IMR-90 (cell line): ENCODE measurements at regions not wholly inside any gene's neighbourhood (a gene's known extent, or its start where the extent isn't known, plus 50 kb on each side); places are given as distances from the start of the nearest gene placed in this dataset.

Experiments used
- ATAC-seq: fragments of 200-7000 bp; cut with Tn5 transposase; 2 replicates; pipeline ENCODE4 v1.9.1; 2020; ENCODE audit warnings: low read depth, mild to moderate bottlenecking, moderate library complexity
- BruUV-seq: library from RNA; stranded (reverse); fragments of 400-500 nt; replicated peaks from 2 replicates; lab custom pipeline; 2021; lab: Mats Ljungman, UMichigan
- CTCF ChIA-PET: fragments of 300-600 bp; formaldehyde crosslinking; extraction: SDS; loops from one replicate; lab custom pipeline; 2021; ENCODE audit warnings: antibody characterized with exemption; lab: Yijun Ruan, JAX
- POLR2A ChIA-PET: fragments of 300-600 bp; sonication (Branson Sonifier 250); formaldehyde crosslinking; loops from one replicate; lab custom pipeline; 2022; ENCODE audit warnings: antibody characterized with exemption; ENCODE audit not compliant: unreplicated experiment; lab: Charles Lee
- DNase-seq: peaks from one replicate; pipeline ENCODE4 v3.0.0; 2013
- H2AFZ ChIP-seq: replicated peaks from 2 replicates; pipeline ENCODE3; 2013; ENCODE audit warnings: low read length, mild to moderate bottlenecking; ENCODE audit not compliant: poor library complexity
- H2AK5ac ChIP-seq: 2 replicates; pipeline ENCODE4 v1.6.1; 2013; ENCODE audit warnings: low read depth, low read length, inconsistent platforms
- H2AK9ac ChIP-seq: replicated peaks from 2 replicates; pipeline ENCODE3; 2013; ENCODE audit warnings: mild to moderate bottlenecking, low read depth, low read length, moderate library complexity; ENCODE audit not compliant: poor library complexity
- H2BK120ac ChIP-seq: 2 replicates; pipeline ENCODE4 v1.6.1; 2013; ENCODE audit warnings: low read depth, low read length, inconsistent platforms
- H2BK15ac ChIP-seq: 3 replicates; pipeline ENCODE4 v1.6.1; 2013; ENCODE audit warnings: low read depth, low read length, inconsistent platforms
- H2BK20ac ChIP-seq: 2 replicates; pipeline ENCODE4 v1.6.1; 2013; ENCODE audit warnings: low read depth, mild to moderate bottlenecking, inconsistent platforms, low read length, moderate library complexity
- H2BK5ac ChIP-seq: 2 replicates; pipeline ENCODE4 v1.6.1; 2013; ENCODE audit warnings: mild to moderate bottlenecking, low read depth, low read length, inconsistent platforms; ENCODE audit not compliant: poor library complexity, severe bottlenecking
- H3K14ac ChIP-seq: replicated peaks from 2 replicates; pipeline ENCODE4 v1.6.1; 2013; ENCODE audit warnings: low read depth, low read length, inconsistent platforms
- H3K18ac ChIP-seq: 2 replicates; pipeline ENCODE4 v1.6.1; 2013; ENCODE audit warnings: low read depth, low read length, control low read depth
- H3K23ac ChIP-seq: 2 replicates; pipeline ENCODE4 v1.6.1; 2013; ENCODE audit warnings: low read depth, low read length, inconsistent platforms
- H3K27ac ChIP-seq: 2 replicates; pipeline ENCODE4 v1.5.1; 2013; ENCODE audit warnings: mild to moderate bottlenecking, control low read depth, low read length; ENCODE audit not compliant: insufficient read depth
- H3K27me3 ChIP-seq: 2 replicates; pipeline ENCODE4 v1.6.1; 2013; ENCODE audit warnings: low read length; ENCODE audit not compliant: control insufficient read depth, insufficient read depth
- H3K36me3 ChIP-seq: 2 replicates; pipeline ENCODE4 v1.6.1; 2013; ENCODE audit warnings: low read length, mixed read lengths; ENCODE audit not compliant: control insufficient read depth, insufficient read depth
- H3K4ac ChIP-seq: 2 replicates; pipeline ENCODE4 v1.6.1; 2013; ENCODE audit warnings: low read depth, low read length, inconsistent platforms
- H3K4me1 ChIP-seq: 2 replicates; pipeline ENCODE4 v1.6.1; 2013; ENCODE audit warnings: low read length, mixed read lengths; ENCODE audit not compliant: control insufficient read depth, insufficient read depth
- H3K4me2 ChIP-seq: 2 replicates; pipeline ENCODE4 v1.6.1; 2013; ENCODE audit warnings: low read depth, mild to moderate bottlenecking, control low read depth, low read length, moderate library complexity
- H3K4me3 ChIP-seq: 2 replicates; pipeline ENCODE4 v1.5.1; 2013; ENCODE audit warnings: low read depth, mild to moderate bottlenecking, control low read depth, low read length, moderate library complexity; ENCODE audit not compliant: insufficient read depth
- H3K56ac ChIP-seq: 2 replicates; pipeline ENCODE4 v1.6.1; 2013; ENCODE audit warnings: low read length, inconsistent platforms; ENCODE audit not compliant: insufficient read depth; ENCODE audit errors: extremely low read depth
- H3K79me1 ChIP-seq, 2 experiments: 2 replicates each; pipeline ENCODE4 v1.6.1; 2013; ENCODE audit warnings: low read length in 2 of 2, inconsistent platforms in 1 of 2, low read depth in 1 of 2
- H3K9ac ChIP-seq: 2 replicates; pipeline ENCODE4 v1.6.1; 2013; ENCODE audit warnings: low read depth, low read length, control low read depth
- H3K9me1 ChIP-seq: 2 replicates; pipeline ENCODE4 v1.6.1; 2013; ENCODE audit warnings: low read length, inconsistent platforms; ENCODE audit not compliant: insufficient read depth
- H3K9me3 ChIP-seq: 2 replicates; pipeline ENCODE4 v1.6.1; 2013; ENCODE audit warnings: low read length; ENCODE audit not compliant: control insufficient read depth, insufficient read depth
- H4K20me1 ChIP-seq: 2 replicates; pipeline ENCODE4 v1.6.1; 2013; ENCODE audit warnings: low read length, inconsistent platforms; ENCODE audit not compliant: insufficient read depth
- H4K5ac ChIP-seq: 2 replicates; pipeline ENCODE4 v1.6.1; 2013; ENCODE audit warnings: mild to moderate bottlenecking, low read depth, low read length, control low read depth
- H4K8ac ChIP-seq, 2 experiments: 2 replicates each; pipeline ENCODE4 v1.6.1; 2013; ENCODE audit warnings: low read depth in 2 of 2, low read length in 2 of 2, control low read depth in 1 of 2, inconsistent platforms in 1 of 2
- H4K91ac ChIP-seq: 2 replicates; pipeline ENCODE4 v1.6.1; 2013; ENCODE audit warnings: low read depth, low read length, inconsistent platforms; ENCODE audit not compliant: insufficient read depth
- CEBPB ChIP-seq: IDR thresholded peaks from 2 replicates; pipeline ENCODE4 v1.6.1; 2012; ENCODE audit warnings: low read depth, low read length, improper control_type of control experiment
- SMC3 ChIP-seq: fragments of 150-350 bp; IDR thresholded peaks from 2 replicates; pipeline ENCODE4 v1.6.1; 2016; ENCODE audit warnings: low read depth, mild to moderate bottlenecking, antibody characterized with exemption, low read length, moderate library complexity
- WGBS, 2 experiments: methylation state at CpG; one replicate each; pipeline versions ENCODE4 v1.1.5 to v1.1.7; 2013; ENCODE audit warnings: missing lambda C conversion rate in 2 of 2; ENCODE audit not compliant: insufficient read length in 1 of 2; ENCODE audit errors: extremely low coverage in 2 of 2; 5-methylcytosine and 5-hydroxymethylcytosine counted together
- dilution Hi-C: fragments of 300-500 bp; cut with HindIII; formaldehyde crosslinking; loops from one replicate; pipeline ENCODE4 v1.14.3; 2018; ENCODE audit warnings: low sequenced_read_pairs; ENCODE audit not compliant: unreplicated experiment
- in situ Hi-C: fragments of 300-500 bp; cut with MboI; formaldehyde crosslinking; loops from 3 replicates; pipeline ENCODE4 v1.14.3; 2019; ENCODE audit warnings: low sequenced_read_pairs, inconsistent platforms, mixed read lengths
- intact Hi-C: fragments of 100-400 bp; cut with micrococcal nuclease; formaldehyde crosslinking; loops from 2 replicates; pipeline ENCODE4 v1.10.0; 2022
- TF ChIP-seq, protein P1 (sequence below): fragments of 150-350 bp; IDR thresholded peaks from 2 replicates; pipeline ENCODE4 v1.6.1; 2016; ENCODE audit warnings: low read depth, mild to moderate bottlenecking, low read length, moderate library complexity, borderline replicate concordance

DNA sequence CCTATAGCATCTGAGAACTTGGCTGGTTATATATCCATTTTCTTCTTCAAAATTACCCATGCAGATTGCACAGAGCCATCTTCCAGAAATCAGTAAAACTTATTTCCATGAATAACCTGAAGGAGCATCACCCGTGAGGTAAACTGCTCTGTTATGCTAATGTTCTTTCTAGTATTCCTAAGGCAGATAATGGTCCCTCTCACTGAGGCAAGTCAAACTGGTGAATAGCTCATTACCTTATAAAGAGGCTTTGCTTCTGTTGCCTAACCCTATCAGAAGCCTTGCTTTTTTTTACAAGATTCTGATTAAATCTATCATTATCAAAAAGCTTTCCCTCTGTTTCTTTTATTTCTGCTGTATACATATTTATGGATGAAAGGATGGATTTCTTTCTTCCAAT lies 307.6 kb upstream of the FLRT2 start:
- H2AK9ac ChIP-seq = no peak overlapping the region
- CTCF ChIA-PET = interaction anchor here (0.7 kb wide), 1 partner anchor 384 kb away, joined by 3 read pairs; no protein-coding TSS in a partner anchor
- TF ChIP-seq, protein P1, sequence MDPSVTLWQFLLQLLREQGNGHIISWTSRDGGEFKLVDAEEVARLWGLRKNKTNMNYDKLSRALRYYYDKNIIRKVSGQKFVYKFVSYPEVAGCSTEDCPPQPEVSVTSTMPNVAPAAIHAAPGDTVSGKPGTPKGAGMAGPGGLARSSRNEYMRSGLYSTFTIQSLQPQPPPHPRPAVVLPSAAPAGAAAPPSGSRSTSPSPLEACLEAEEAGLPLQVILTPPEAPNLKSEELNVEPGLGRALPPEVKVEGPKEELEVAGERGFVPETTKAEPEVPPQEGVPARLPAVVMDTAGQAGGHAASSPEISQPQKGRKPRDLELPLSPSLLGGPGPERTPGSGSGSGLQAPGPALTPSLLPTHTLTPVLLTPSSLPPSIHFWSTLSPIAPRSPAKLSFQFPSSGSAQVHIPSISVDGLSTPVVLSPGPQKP = no peak
- TF ChIP-seq CEBPB = no peak
- no peak for TF ChIP-seq SMC3

More for the DNA sequence above, 307.6 kb upstream of the FLRT2 start:
- DNase-seq = no peak
- no peak overlapping the region for H4K8ac ChIP-seq
- no CpG with 5 or more reads among the region's 1 CpG for WGBS, 2 experiments
- H3K27me3 ChIP-seq = no peaks in the 10 kb centered on the region
- no peaks in the 10 kb centered on the region for H3K9me1 ChIP-seq
- H3K36me3 ChIP-seq = no peaks in the 10 kb centered on the region
- no peak overlapping the region for H4K91ac ChIP-seq
- H3K4me2 ChIP-seq = no peak overlapping the region
- H4K20me1 ChIP-seq = no peaks in the 10 kb centered on the region
- no peak overlapping the region for H2AFZ ChIP-seq
- H3K4ac ChIP-seq = no peak overlapping the region
- no TSS peak for BruUV-seq
- H2BK5ac ChIP-seq = no peak overlapping the region
- intact Hi-C loops = no loop called here
- H3K18ac ChIP-seq = no peak overlapping the region
- in situ Hi-C loops = no loop called here
- H2AK5ac ChIP-seq = no peak overlapping the region
- no peak overlapping the region for H3K14ac ChIP-seq
- H3K56ac ChIP-seq = no peak overlapping the region
- no peak overlapping the region for H4K5ac ChIP-seq
- no peak overlapping the region for H2BK120ac ChIP-seq
- H3K23ac ChIP-seq = no peak overlapping the region
- dilution Hi-C loops = no loop called here
- no peak overlapping the region for H3K27ac ChIP-seq
- no peaks in the 10 kb centered on the region for H3K79me1 ChIP-seq
- no peak for ATAC-seq
- POLR2A ChIA-PET = no interaction called here
- no peak overlapping the region for H2BK20ac ChIP-seq
- H3K9me3 ChIP-seq = no peaks in the 10 kb centered on the region
- no peak overlapping the region for H2BK15ac ChIP-seq
- H3K4me1 ChIP-seq = no peaks in the 10 kb centered on the region
- H3K9ac ChIP-seq = no peak overlapping the region
- H3K4me3 ChIP-seq = no peak overlapping the region
